SH-SY5Y (cell line): ENCODE measurements at regions not wholly inside any gene's neighbourhood (a gene's known extent, or its start where the extent isn't known, plus 50 kb on each side); places are given as distances from the start of the nearest gene placed in this dataset.

ENCODE experiments used
- GATA2 ChIP-seq: IDR thresholded peaks from 2 replicates; pipeline ENCODE4 v1.6.1; 2011; ENCODE audit warnings: mild to moderate bottlenecking, low read depth, low read length
- GATA3 ChIP-seq: IDR thresholded peaks from 2 replicates; pipeline ENCODE4 v1.6.1; 2011; ENCODE audit warnings: low read depth, mild to moderate bottlenecking, low read length, moderate library complexity

GRCh38 chr12:43169115-43169681 is 382.8 kb downstream of the ADAMTS20 start:
- TF ChIP-seq GATA2: no peak
- no peak for TF ChIP-seq GATA3
